GM19397 (cell line): ENCODE measurements at regions not wholly inside any gene's neighbourhood (a gene's known extent, or its start where the extent isn't known, plus 50 kb on each side); places are given as distances from the start of the nearest gene placed in this dataset.

ENCODE experiments used
- ATAC-seq: cut with Tn5 transposase; IDR thresholded peaks from one replicate; pipeline ENCODE4 v1.9.1; 2021; ENCODE audit warnings: mild to moderate bottlenecking, moderate library complexity; ENCODE audit not compliant: unreplicated experiment

- peak; percentile 40 for ATAC-seq
These were observed 238.8 kb downstream of the EDEM1 start for GRCh38 chr3:5426094-5426883.

- ATAC-seq, result no peak
These were observed 239.5 kb downstream of the EDEM1 start for GRCh38 chr3:5427021-5427420.

- no peak for ATAC-seq
These were observed 240.4 kb downstream of the EDEM1 start for GRCh38 chr3:5427938-5428337.

GRCh38 chr3:5428607-5429516 is 241.4 kb downstream of the EDEM1 start:
- ATAC-seq, result peak; percentile 88

GRCh38 chr3:5429517-5429890 is 242.0 kb downstream of the EDEM1 start:
- ATAC-seq, result peak; percentile 1

GRCh38 chr3:5430701-5431100 is 243.2 kb downstream of the EDEM1 start:
- ATAC-seq, result no peak

- ATAC-seq, result no peak
These were observed 243.6 kb downstream of the EDEM1 start for GRCh38 chr3:5431146-5431545.

- ATAC-seq, result no peak
These were observed 244.4 kb downstream of the EDEM1 start for GRCh38 chr3:5431811-5432378.

- ATAC-seq, result no peak
These were observed 249.8 kb downstream of the EDEM1 start for GRCh38 chr3:5437296-5437782.

- no peak for ATAC-seq
These were observed 250.3 kb downstream of the EDEM1 start for GRCh38 chr3:5437783-5438323.

GRCh38 chr3:5441401-5441800 is 253.9 kb downstream of the EDEM1 start:
- no peak for ATAC-seq

- no peak for ATAC-seq
These were observed 254.7 kb downstream of the EDEM1 start for GRCh38 chr3:5442106-5442785.

GRCh38 chr3:5442786-5443138 is 255.3 kb downstream of the EDEM1 start:
- ATAC-seq, result no peak

- ATAC-seq, result no peak
These were observed 256.7 kb downstream of the EDEM1 start for GRCh38 chr3:5444253-5444652.

- ATAC-seq, result no peak
These were observed 258.2 kb downstream of the EDEM1 start for GRCh38 chr3:5445676-5446201.

- no peak for ATAC-seq
These were observed 260.7 kb downstream of the EDEM1 start for GRCh38 chr3:5448246-5448645.

- no peak for ATAC-seq
These were observed 261.3 kb downstream of the EDEM1 start for GRCh38 chr3:5448816-5449215.

- ATAC-seq, result no peak
These were observed 268.7 kb downstream of the EDEM1 start for GRCh38 chr3:5456199-5456598.

- ATAC-seq, result no peak
These were observed 271.0 kb downstream of the EDEM1 start for GRCh38 chr3:5458526-5458925.

GRCh38 chr3:5462086-5462485 is 274.6 kb downstream of the EDEM1 start:
- no peak for ATAC-seq
